OCI-LY7 (cell line): ENCODE measurements at regions not wholly inside any gene's neighbourhood (a gene's known extent, or its start where the extent isn't known, plus 50 kb on each side); places are given as distances from the start of the nearest gene placed in this dataset.

Experiments used
- BruUV-seq: library from RNA; stranded (reverse); fragments of 400-500 nt; replicated peaks from 2 replicates; lab custom pipeline; 2021; lab: Mats Ljungman, UMichigan
- CTCF ChIA-PET: fragments of 300-600 bp; sonication (Branson Sonifier 250); formaldehyde crosslinking; loops from one replicate; lab custom pipeline; 2022; ENCODE audit warnings: antibody characterized with exemption; ENCODE audit not compliant: unreplicated experiment; lab: Charles Lee
- POLR2A ChIA-PET: fragments of 300-600 bp; sonication (Branson Sonifier 250); formaldehyde crosslinking; loops from one replicate; lab custom pipeline; 2022; ENCODE audit warnings: antibody characterized with exemption; lab: Charles Lee
- DNase-seq: peaks from one replicate; pipeline ENCODE4 v3.0.0-alpha.2; 2015; ENCODE audit warnings: low spot score
- H2AFZ ChIP-seq: fragments of 200-600 bp; sonication (generic), shearing (Covaris generic); 2 replicates; pipeline ENCODE4 v1.6.1; 2014; ENCODE audit warnings: mild to moderate bottlenecking, antibody characterized with exemption, low read length, moderate library complexity
- H3K27ac ChIP-seq: fragments of 200-600 bp; sonication (generic); 2 replicates; pipeline ENCODE4 v1.5.1; 2014; ENCODE audit warnings: mixed run types, low read depth, mild to moderate bottlenecking, moderate library complexity, low read length, inconsistent platforms; ENCODE audit not compliant: poor library complexity, severe bottlenecking
- H3K36me3 ChIP-seq: fragments of 200-600 bp; sonication (generic); 2 replicates; pipeline ENCODE4 v1.6.1; 2014; ENCODE audit warnings: mild to moderate bottlenecking, antibody characterized with exemption, low read length, moderate library complexity, mixed read lengths; ENCODE audit not compliant: insufficient read depth
- H3K4me1 ChIP-seq: fragments of 200-600 bp; sonication (generic); 2 replicates; pipeline ENCODE4 v1.5.1; 2014; ENCODE audit warnings: mild to moderate bottlenecking, low read length; ENCODE audit not compliant: insufficient read depth, poor library complexity, severe bottlenecking
- H3K4me2 ChIP-seq: fragments of 200-600 bp; sonication (generic); 2 replicates; pipeline ENCODE4 v1.6.1; 2014; ENCODE audit warnings: mild to moderate bottlenecking, low read length
- H3K4me3 ChIP-seq: fragments of 200-600 bp; sonication (generic); 2 replicates; pipeline ENCODE4 v1.5.1; 2014; ENCODE audit warnings: mild to moderate bottlenecking, low read depth, low read length; ENCODE audit not compliant: poor library complexity, severe bottlenecking
- H3K79me2 ChIP-seq: fragments of 200-600 bp; sonication (generic); 2 replicates; pipeline ENCODE4 v1.6.1; 2016; ENCODE audit warnings: low read depth, mild to moderate bottlenecking, low read length, moderate library complexity, mixed read lengths; ENCODE audit not compliant: insufficient read depth
- H3K9me2 ChIP-seq: fragments of 200-600 bp; sonication (generic); 2 replicates; pipeline ENCODE4 v1.6.1; 2016; ENCODE audit warnings: mild to moderate bottlenecking, low read length, mixed read lengths; ENCODE audit not compliant: insufficient read depth
- H3K9me3 ChIP-seq: fragments of 200-600 bp; sonication (generic); 2 replicates; pipeline ENCODE4 v1.6.1; 2014; ENCODE audit warnings: mild to moderate bottlenecking, mixed run types, low read length, mixed read lengths
- H4K20me1 ChIP-seq: fragments of 200-600 bp; sonication (generic); 2 replicates; pipeline ENCODE4 v1.6.1; 2014; ENCODE audit warnings: mild to moderate bottlenecking, antibody characterized with exemption, low read length, moderate library complexity, mixed read lengths; ENCODE audit not compliant: insufficient read depth
- CTCF ChIP-seq: fragments of 200-600 bp; sonication (generic); conservative IDR thresholded peaks from 2 replicates; pipeline ENCODE4 v1.5.1; 2014; ENCODE audit warnings: mild to moderate bottlenecking, antibody characterized with exemption, low read length, moderate library complexity, mixed read lengths
- EZH2phosphoT487 ChIP-seq: fragments of 200-600 bp; sonication (generic); IDR thresholded peaks from 2 replicates; pipeline ENCODE4 v1.6.1; 2018; ENCODE audit warnings: low read depth, borderline replicate concordance, mild to moderate bottlenecking, mixed run types, antibody characterized with exemption, low read length, moderate library complexity, mixed read lengths
- intact Hi-C: fragments of 100-400 bp; cut with micrococcal nuclease; formaldehyde crosslinking; loops from one replicate; pipeline ENCODE4 v1.10.0; 2022; ENCODE audit not compliant: unreplicated experiment

GRCh38 chr11:109016724-109017123, 351.9 kb downstream of the DDX10 start:
- POLR2A ChIA-PET = interaction anchor here (0.7 kb wide), 1 partner anchor 435 kb away, joined by 3 read pairs; no protein-coding TSS in a partner anchor
- no peaks in the 10 kb centered on the region for H3K9me2 ChIP-seq
- TF ChIP-seq EZH2phosphoT487 = no peak
- TF ChIP-seq CTCF = no peak
- no peak for DNase-seq
- no peak overlapping the region for H3K27ac ChIP-seq
- H3K9me3 ChIP-seq = no peaks in the 10 kb centered on the region
- no peak overlapping the region for H2AFZ ChIP-seq
- intact Hi-C loops = no loop called here
- no peaks in the 10 kb centered on the region for H3K4me1 ChIP-seq
- no peak overlapping the region for H3K4me2 ChIP-seq
- CTCF ChIA-PET = no interaction called here
- no peaks in the 10 kb centered on the region for H3K79me2 ChIP-seq
- H3K36me3 ChIP-seq = no peaks in the 10 kb centered on the region
- H3K4me3 ChIP-seq = no peak overlapping the region
- H4K20me1 ChIP-seq = no peaks in the 10 kb centered on the region
- BruUV-seq = no TSS peak

- intact Hi-C loops = no loop called here
- no peaks in the 10 kb centered on the region for H4K20me1 ChIP-seq
- ChIA-PET POLR2A (no interaction called here), CTCF (no interaction called here)
- no TSS peak for BruUV-seq
- no peak for TF ChIP-seq CTCF
- TF ChIP-seq EZH2phosphoT487 = no peak
- no peak for DNase-seq
- no peak overlapping the region for H3K4me3 ChIP-seq
- H3K36me3 ChIP-seq = no peaks in the 10 kb centered on the region
- no peaks in the 10 kb centered on the region for H3K9me3 ChIP-seq
- H3K4me2 ChIP-seq = no peak overlapping the region
- no peaks in the 10 kb centered on the region for H3K4me1 ChIP-seq
- no peak overlapping the region for H2AFZ ChIP-seq
- no peak overlapping the region for H3K27ac ChIP-seq
- H3K9me2 ChIP-seq = no peaks in the 10 kb centered on the region
- no peaks in the 10 kb centered on the region for H3K79me2 ChIP-seq
Measured at GRCh38 chr11:109017489-109017888, 352.6 kb downstream of the DDX10 start.

GRCh38 chr11:109018639-109019038, 353.8 kb downstream of the DDX10 start:
- H3K36me3 ChIP-seq = no peaks in the 10 kb centered on the region
- H3K9me2 ChIP-seq = no peaks in the 10 kb centered on the region
- no TSS peak for BruUV-seq
- CTCF ChIA-PET = no interaction called here
- H3K79me2 ChIP-seq = no peaks in the 10 kb centered on the region
- H3K4me1 ChIP-seq = no peaks in the 10 kb centered on the region
- no peak overlapping the region for H2AFZ ChIP-seq
- no peaks in the 10 kb centered on the region for H3K9me3 ChIP-seq
- no peak overlapping the region for H3K4me3 ChIP-seq
- H3K4me2 ChIP-seq = no peak overlapping the region
- H3K27ac ChIP-seq = no peak overlapping the region
- no peak for DNase-seq
- POLR2A ChIA-PET = no interaction called here
- H4K20me1 ChIP-seq = no peaks in the 10 kb centered on the region
- intact Hi-C loops = no loop called here
- TF ChIP-seq CTCF (no peak), EZH2phosphoT487 (no peak)
